ENCODE measurements at regions not wholly inside any gene's neighbourhood (a gene's known extent, or its start where the extent isn't known, plus 50 kb on each side); places are given as distances from the start of the nearest gene placed in this dataset.

- Histone ChIP-seq H3K4me1 (no peaks in the 10 kb centered on the region), H3K36me3 (ENCODE audit: insufficient read depth in 1 of 2, low read depth in 1 of 2) (no peaks in the 10 kb centered on the region), H3K9me3 (no peaks in the 10 kb centered on the region), H3K4me3 (no peak overlapping the region), H3K27me3 (ENCODE audit: insufficient read depth in 3 of 3, low read length in 2 of 3) (peaks cover 6 to 88% (median 25%) of the 10 kb centered on the region in 3 donors), H3K27ac (no peak overlapping the region)
- 86 to 98% (median 89%) methylated on average over 3 of the region's 3 CpGs for WGBS, 3 donors
- TF ChIP-seq, protein P1, sequence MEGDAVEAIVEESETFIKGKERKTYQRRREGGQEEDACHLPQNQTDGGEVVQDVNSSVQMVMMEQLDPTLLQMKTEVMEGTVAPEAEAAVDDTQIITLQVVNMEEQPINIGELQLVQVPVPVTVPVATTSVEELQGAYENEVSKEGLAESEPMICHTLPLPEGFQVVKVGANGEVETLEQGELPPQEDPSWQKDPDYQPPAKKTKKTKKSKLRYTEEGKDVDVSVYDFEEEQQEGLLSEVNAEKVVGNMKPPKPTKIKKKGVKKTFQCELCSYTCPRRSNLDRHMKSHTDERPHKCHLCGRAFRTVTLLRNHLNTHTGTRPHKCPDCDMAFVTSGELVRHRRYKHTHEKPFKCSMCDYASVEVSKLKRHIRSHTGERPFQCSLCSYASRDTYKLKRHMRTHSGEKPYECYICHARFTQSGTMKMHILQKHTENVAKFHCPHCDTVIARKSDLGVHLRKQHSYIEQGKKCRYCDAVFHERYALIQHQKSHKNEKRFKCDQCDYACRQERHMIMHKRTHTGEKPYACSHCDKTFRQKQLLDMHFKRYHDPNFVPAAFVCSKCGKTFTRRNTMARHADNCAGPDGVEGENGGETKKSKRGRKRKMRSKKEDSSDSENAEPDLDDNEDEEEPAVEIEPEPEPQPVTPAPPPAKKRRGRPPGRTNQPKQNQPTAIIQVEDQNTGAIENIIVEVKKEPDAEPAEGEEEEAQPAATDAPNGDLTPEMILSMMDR (IDR thresholded peaks at IDR 0.05): no peak
- intact Hi-C loops (cut with DNase I): loop anchor here in 1 of 2 donors (5.0 kb wide), 1 partner anchor 205 kb away; no protein-coding TSS in a partner anchor
- ATAC-seq (no peak), DNase-seq (no peak)
Observed at GRCh38 chr10:100672199-100672598, 73.2 kb upstream of the PAX2 start.

DNA sequence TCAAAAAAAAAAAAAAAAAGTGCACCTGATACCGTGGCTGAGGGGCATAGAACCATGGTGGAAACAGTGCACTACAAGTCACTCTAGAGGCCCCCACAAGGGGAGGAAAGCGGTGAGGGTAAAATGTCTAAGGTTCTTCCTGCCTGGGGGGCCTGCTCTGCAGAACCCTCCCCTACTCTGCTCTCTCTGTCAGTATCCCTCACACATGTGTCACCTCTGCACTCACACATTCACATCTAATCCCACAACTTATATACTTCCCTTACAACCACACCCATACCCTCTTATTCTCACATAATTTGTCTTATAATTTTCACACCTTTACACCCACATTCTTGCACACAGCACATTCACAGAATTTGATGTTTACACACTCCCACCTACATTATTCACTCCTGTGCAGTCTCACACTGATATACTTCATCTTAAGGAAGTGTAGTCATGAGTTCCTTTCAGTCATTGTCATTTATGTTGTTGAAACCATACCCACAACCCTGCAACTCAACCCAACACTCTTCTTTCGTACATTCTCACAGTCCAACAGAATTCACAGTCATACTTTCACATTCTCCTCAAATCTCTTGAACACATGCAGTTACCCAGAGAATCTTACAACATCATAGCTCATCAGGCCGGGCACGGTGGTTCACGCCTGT is 68.0 kb upstream of the PAX2 start:
- intact Hi-C loops (cut with DNase I): no loop called here
- Histone ChIP-seq H3K36me3 (ENCODE audit: insufficient read depth in 1 of 2, low read depth in 1 of 2) (no peaks in the 10 kb centered on the region), H3K4me1 (no peaks in the 10 kb centered on the region), H3K27me3 (ENCODE audit: insufficient read depth in 3 of 3, low read length in 2 of 3) (peaks cover 6 to 75% (median 9%) of the 10 kb centered on the region in 3 donors), H3K9me3 (no peaks in the 10 kb centered on the region), H3K27ac (no peak overlapping the region), H3K4me3 (no peak overlapping the region)
- no peak for DNase-seq
- no peak for ATAC-seq
- TF ChIP-seq, protein P1 (IDR thresholded peaks at IDR 0.05): no peak
- WGBS, 3 donors: 70 to 72% (median 72%) methylated on average over 6 of the region's 6 CpGs

- Histone ChIP-seq H3K4me1 (no peaks in the 10 kb centered on the region), H3K36me3 (ENCODE audit: insufficient read depth in 1 of 2, low read depth in 1 of 2) (no peaks in the 10 kb centered on the region), H3K27ac (no peak overlapping the region), H3K4me3 (no peak overlapping the region), H3K27me3 (ENCODE audit: insufficient read depth in 3 of 3, low read length in 2 of 3) (peaks cover 5 to 76% (median 9%) of the 10 kb centered on the region in 3 donors), H3K9me3 (no peaks in the 10 kb centered on the region)
- no peak for DNase-seq
- intact Hi-C loops (cut with DNase I): no loop called here
- WGBS, 3 donors: 26 to 33% (median 28%) methylated on average over 3 of the region's 3 CpGs
- ATAC-seq: no peak
- TF ChIP-seq, protein P1 (IDR thresholded peaks at IDR 0.05): no peak
Observed at GRCh38 chr10:100679327-100679726, 66.1 kb upstream of the PAX2 start.

GRCh38 chr10:100683004-100683403 is 62.4 kb upstream of the PAX2 start:
- Histone ChIP-seq H3K4me3 (no peak overlapping the region), H3K27ac (no peak overlapping the region), H3K27me3 (ENCODE audit: insufficient read depth in 3 of 3, low read length in 2 of 3) (peaks cover 7 to 86% (median 24%) of the 10 kb centered on the region in 3 donors), H3K36me3 (ENCODE audit: insufficient read depth in 1 of 2, low read depth in 1 of 2) (no peaks in the 10 kb centered on the region), H3K4me1 (no peaks in the 10 kb centered on the region), H3K9me3 (no peaks in the 10 kb centered on the region)
- TF ChIP-seq, protein P1 (IDR thresholded peaks at IDR 0.05): no peak
- no peak for DNase-seq
- intact Hi-C loops (cut with DNase I): no loop called here
- ATAC-seq: no peak
- 18 to 33% (median 22%) methylated on average over 1 of the region's 1 CpG for WGBS, 3 donors
